ENCODE measurements at regions not wholly inside any gene's neighbourhood (a gene's known extent, or its start where the extent isn't known, plus 50 kb on each side); places are given as distances from the start of the nearest gene placed in this dataset.

DNA sequence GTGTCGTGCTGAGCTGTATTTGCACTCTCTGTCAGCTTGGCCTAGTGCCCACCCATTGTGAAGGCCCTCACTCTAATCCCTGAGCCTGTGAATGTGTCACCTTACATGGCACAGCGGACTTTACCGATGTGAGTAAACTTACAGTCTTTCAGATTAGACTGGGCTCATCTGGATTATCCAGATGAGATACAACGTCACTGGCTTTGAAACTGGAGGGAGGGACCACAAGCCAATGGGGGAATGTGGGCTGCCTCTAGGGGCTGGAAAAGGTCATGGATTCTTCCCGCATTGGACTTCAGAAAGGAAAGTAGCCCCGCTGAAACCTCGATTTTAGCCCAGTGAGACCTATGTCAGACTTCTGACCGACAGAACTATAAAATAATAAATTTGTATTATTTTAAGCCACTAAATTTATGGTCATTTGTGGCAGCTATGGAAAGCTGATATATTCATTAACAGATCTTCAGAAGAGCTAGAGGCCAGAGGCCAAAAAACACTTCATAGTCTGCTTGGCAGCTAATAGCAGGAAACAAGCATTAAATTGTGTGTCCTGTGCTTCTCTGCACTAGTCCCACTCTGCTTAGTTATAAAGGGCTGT lies 139.0 kb upstream of the GAS1 start:
- DNase-seq (ENCODE audit: low spot score): no peak

DNA sequence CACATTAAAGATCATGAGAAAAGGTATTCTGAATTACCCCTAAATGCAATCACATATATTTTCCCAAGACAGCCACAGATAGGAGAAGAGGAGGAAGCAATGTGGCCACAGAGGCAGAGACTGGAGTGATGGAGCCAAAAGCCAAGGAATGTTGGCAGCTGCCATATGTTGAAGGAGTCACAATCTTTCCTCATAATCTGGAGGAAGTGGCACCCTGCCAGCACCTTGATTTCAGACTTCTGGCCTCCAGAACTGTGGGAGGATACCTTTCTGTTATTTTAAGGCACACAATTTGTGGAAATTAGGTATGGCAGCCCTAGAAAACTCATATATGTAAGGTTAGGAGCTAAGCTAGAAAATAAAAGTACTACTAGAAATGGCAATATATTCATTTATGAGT lies 139.9 kb upstream of the GAS1 start:
- no peak for DNase-seq (ENCODE audit: low spot score)

DNA sequence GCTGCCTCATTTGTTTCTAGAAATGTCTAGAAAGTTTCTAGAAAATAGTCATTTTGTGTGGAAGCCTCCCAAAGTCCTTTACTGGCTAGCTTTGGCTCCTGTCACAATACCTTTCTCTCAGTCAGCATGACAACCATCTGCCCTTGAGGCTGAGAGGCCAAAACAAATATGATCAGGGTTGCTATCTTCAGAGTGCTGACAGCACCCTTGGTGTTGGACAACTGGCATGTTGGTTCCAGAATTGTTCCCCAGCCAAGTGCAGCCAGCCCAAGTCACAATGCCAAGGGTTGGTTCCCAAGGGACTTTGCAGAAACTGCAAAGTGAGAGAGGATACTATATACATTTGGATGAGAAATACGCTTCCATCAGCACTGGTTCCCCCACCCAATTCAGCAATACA lies 140.9 kb upstream of the GAS1 start:
- DNase-seq (ENCODE audit: low spot score): no peak

DNA sequence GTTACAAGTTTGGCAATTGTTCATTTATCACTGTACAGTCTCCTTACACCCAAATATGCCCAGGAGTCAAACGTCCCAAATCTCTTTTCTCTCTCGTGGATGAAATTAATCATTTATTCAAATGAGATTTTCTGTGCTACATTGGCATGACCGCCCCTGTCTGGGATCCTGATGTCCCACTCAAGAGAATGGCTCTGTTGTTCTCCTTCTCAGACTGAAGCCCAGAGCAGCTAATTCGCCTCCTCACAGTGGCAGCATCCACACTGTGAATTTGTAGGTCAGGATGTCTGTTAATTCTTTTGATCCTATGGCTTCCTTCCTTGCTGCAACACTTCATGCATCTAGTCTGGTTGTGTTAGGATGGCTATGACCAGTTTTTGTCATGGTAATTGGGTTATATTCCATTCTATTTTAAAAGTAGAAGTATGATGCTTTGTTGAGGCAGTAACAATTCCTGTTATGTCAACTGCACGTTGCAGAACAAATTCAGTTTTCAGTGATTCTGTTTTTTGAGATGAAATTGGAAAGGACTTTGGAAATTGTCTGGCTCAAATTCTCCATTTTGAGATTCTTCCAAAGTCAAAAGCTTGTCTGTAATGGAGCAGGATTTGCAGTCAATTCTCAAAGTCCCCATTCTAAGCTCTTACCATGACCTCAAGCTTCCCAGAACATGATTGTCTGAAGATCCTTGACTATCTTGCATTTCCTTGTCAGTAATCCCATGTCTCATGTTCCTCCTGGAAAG lies 141.5 kb upstream of the GAS1 start:
- no peak for DNase-seq (ENCODE audit: low spot score)

DNA sequence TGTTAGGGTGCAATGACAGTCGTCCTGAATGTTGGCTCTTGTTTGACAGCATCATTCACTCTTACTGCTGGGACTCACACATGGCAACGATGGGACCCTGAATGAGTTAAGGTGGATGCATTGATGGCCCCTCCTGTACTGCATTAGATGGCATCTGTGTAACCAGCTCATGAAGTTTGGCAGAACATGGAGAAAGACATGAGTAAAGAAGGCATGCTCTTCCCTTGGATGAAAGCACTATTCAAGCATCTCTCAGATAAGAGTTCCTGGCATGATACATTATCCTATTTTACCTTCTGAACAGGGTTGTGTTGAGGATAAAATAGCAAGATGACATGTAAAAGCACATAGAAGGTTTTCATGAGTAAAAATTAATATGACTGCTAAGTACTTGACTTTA lies 142.2 kb upstream of the GAS1 start:
- no peak for DNase-seq (ENCODE audit: low spot score)

DNA sequence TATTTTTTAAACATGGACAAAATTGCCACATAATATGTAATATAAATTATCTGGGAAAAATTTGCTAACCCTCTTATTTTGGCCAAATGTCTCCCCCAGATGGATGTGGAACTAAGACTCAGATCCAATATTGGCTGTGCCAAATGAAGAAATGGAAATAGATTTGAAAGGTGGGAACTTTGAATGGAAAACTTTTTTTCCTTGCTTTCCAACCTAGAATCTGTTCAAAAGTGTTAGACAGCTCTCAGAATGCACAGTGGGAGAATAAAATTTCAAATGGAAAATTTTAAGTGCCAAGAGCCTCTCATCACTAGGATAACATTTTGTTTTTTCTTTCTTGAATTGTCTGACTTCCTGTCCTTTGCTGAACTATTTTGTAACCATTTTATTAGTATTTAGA lies 142.6 kb upstream of the GAS1 start:
- DNase-seq (ENCODE audit: low spot score): no peak

DNA sequence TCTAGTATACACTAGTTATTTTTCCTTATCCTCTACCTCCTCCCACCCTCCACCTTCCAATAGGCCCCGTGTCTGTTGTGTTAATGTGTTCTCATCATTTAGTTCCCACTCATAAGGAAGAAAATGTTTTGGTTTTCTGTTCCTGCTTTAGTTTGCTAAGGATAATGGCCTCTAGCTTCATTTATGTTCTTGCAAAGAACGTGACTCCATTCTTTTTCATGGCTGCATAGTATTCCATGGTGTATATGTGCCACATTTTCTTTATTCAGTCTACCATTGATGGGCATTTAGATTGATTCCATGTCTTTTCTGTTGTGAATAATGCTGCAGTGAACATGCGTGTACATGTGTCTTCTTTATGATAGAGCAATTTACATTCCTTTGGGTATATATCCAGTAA lies 146.5 kb upstream of the GAS1 start:
- DNase-seq (ENCODE audit: low spot score): no peak

DNA sequence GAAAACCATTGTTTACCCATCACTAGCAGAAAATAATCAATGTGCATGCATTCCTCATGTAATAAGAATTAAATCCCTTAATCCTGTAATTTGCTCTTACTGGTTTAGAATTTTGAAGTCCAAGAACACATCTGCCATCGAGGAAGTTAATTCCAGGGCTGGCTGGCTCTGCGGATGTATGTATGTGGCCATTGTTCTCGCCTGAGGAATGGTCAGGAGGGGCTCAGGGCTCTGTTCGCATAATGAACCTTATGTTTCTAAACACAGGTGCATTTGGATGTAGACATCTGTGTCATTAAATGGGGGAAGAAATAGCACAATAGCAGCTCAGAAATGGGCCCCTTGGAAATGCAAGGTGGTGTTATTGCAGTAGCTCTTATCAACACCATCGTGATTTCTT lies 148.6 kb upstream of the GAS1 start:
- DNase-seq (ENCODE audit: low spot score): no peak

DNA sequence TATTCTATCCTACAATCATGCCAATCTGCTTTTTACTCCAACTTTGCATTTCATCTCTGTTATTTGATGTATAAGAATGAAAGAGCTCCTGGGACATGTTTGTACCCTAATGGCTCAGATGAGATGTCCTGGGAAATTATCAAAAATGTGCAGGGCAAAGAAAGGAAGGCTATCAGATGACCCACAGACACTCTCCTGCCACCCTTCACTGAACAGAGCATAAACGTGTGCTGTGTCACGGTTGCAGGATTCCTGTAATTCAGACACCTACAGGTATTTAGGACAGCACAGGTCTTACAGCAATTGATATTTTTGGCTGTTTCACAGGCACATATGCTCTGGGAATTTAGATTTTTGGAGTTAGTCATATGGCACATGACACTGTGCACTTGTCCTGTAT lies 149.2 kb upstream of the GAS1 start:
- no peak for DNase-seq (ENCODE audit: low spot score)

DNA sequence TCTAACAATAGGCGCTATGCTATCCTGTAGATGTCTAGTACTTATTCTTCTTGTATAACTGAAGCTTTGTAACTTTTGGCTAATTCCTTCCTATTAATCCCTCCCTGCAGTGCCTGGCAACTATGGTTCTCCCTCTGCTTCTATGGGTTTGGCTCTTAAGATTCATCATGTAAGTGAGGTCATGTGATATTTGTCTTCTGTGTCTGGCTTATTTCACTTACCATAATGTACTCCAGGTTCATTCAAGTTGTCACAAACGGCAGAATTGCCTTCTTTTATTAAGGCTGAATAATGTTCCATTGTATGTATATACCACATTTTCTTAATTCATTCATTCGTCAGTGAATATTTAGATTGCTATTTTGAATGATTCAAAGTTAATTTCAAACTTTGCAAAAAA lies 149.9 kb upstream of the GAS1 start:
- DNase-seq (ENCODE audit: low spot score): no peak

DNA sequence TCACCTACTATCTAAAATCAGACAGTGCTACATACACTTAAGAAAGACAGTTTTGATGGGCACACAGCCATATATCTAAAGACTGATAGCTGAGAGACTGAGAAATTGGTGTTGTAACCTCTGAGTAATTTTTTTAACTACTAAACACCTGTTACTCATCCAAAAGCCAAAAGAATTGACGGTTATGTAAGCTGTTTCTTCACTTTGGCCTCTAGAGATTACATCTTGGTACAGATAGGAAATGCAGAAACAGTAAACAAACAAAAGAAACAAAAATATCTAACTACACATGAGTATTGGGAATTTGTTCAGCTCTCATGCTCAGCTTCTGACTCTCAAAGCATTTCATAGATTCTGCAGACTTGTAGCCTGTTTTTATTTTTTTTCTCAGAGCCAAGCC lies 152.1 kb upstream of the GAS1 start:
- no peak for DNase-seq (ENCODE audit: low spot score)

DNA sequence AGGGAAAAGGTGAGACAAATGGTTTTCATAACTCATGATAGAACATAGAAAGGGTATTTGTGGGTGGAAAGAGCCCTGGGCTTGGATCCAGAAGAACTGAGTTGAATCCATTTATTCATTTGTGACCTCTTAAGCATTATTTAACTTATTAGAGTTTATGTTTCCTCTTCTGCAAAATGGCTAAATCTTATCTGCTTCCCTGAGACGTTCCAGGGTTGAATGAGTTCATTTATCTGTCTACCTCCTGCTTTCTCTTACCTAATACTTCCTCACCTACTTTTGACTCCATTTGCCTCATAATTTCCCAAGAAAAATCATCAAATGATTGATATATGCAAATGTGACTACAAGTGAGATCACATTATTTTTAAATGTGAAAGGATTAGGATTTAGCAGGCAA lies 152.7 kb upstream of the GAS1 start:
- DNase-seq (ENCODE audit: low spot score): no peak

DNA sequence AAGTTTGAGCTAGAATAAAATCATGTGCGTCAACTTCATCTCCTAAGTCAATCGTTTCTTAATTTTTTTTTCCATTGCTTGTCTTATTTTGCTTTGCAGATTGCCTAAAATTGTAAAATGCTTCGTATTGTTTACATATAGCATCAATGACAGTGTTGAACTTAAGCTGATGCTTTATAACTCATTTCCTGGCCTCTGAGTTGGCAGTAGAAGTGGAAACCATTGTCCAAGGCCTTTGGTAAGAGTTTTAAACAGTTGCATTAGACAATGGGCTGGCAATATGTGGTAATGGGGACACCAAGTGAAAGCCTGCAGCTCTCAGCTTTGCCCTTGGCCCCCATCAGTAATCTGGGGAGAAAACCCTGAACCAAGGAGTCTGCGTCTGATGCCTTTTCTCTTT lies 154.8 kb upstream of the GAS1 start:
- no peak for DNase-seq (ENCODE audit: low spot score)

DNA sequence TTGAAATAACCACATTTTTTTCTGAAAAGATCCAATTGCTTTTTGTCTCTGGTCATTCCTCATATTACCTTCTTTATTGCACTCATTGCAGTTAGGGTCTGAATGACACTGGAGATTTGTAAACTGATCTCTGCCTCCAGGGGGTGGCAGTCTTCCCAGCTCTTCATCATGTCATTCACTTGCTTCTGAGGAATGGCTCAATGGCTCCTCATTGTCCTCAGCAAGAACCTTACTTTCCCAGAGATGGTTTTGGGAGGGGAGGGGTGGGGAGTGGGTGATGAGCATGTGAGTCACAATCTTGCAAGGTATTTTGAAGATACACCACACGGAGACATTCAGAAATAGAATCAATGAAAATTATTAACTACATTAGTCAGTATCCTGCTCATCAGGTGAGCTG lies 159.8 kb upstream of the GAS1 start:
- DNase-seq (ENCODE audit: low spot score): no peak

DNA sequence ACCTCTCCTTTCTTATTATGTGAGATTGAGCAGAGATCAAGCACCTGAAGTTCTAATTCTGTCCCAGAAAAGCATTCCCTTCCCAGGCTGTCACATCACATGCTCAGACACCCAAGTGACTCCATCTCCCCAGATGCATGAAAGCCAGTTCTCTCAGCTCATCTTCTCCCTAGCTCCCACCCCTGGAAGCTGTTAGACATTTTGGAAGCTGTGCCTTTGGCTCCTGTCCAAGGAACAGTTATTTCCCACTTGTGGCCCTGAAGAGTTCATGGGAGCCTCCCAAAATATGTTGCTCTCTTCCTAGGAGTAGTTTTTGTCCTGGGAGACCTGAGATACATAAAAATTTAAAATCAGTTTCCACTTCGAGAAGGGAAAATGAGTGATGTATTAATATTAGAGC lies 161.4 kb upstream of the GAS1 start:
- DNase-seq (ENCODE audit: low spot score): no peak

DNA sequence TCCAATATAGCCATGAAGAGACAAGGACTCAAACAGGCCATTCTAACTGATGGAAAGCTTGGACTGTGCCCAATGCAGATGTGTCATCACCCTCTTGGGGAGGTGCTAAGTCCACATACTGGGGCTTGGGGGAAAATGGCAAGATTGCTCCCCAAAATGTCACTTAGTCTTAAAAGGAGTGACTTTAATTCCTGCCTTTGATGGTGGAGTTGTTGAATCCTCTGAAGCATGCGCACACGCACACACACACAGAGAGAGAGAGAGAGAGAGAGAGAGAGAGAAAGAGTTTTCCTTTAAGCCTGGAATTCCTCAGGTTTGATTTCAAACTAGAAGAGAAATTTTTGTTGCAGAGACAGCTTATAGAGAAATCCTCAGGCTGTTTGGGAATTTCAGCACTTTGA lies 161.9 kb upstream of the GAS1 start:
- DNase-seq (ENCODE audit: low spot score): no peak

DNA sequence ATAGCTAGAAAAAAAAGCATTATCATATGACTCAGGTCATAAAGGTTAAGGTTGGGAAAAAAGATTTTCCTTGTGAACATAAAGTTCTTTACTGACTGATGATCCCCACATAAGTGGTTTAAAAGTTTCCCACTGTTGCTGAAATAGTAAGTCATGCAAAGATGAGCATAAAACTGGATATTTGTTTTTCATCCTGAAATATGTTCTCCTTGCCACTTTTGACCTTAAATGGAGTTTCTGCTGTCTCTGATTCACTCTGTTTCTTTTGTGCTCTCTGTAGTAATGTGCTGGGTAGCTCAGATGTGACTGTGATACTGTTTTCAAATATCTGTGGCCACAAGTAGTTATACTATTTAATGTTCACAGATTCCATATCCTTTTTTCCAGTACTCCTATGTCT lies 162.5 kb upstream of the GAS1 start:
- DNase-seq (ENCODE audit: low spot score): no peak

DNA sequence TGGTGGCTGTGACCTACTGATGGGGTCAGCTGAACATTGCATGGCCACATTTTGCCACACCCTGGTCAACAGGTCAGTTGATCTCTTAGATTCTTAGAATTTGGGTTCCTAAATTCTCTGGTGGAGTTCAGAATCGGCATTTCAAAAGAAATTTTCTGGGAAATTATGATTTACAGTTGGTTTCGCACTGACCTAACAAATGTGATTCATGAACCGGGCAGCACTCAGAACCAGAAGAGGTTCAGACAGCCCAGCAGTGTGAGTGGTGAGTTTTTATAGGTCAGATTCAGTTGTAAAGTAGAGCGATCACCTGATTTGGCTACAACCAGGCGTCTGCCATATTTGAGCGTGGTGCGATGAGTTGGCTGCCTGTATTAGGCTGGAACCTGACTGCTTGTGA lies 163.7 kb upstream of the GAS1 start:
- no peak for DNase-seq (ENCODE audit: low spot score)

DNA sequence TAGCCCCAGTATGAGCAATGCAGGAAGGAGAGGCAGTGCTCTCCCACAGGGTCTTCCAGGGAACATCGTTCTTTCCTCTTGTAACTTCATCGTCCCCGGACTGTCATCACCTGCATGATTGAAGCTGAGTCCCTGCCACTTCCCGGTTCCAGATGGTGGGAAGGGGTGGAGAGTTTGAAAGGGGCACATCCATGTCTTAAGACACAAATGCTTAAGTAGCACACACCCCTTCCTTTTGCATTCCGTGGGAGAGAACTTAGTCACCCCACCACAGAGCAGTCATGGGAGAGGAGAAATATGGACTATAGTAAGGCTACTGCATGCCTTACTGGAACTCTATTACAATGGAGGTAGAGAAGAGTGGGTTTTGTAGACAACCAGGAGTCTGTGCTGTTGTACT lies 165.3 kb upstream of the GAS1 start:
- no peak for DNase-seq (ENCODE audit: low spot score)

DNA sequence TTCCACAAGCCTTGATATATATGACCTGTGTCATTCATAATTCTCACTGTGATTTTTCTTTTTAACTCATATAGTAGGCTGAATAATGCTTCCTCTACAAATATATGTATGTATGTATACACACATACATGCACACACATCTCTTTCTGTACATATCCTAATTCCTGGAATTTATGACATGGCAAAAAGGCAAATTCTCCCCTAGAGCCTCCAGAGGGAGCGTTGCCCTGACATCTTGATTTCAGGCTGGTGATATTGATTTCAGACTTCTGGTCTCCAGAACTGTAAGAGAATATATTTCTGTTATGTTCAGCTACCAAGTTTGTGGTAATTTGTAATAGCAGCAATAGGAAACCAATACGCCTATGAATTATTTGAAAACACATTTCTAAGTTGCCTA lies 166.6 kb upstream of the GAS1 start:
- DNase-seq (ENCODE audit: low spot score): no peak

DNA sequence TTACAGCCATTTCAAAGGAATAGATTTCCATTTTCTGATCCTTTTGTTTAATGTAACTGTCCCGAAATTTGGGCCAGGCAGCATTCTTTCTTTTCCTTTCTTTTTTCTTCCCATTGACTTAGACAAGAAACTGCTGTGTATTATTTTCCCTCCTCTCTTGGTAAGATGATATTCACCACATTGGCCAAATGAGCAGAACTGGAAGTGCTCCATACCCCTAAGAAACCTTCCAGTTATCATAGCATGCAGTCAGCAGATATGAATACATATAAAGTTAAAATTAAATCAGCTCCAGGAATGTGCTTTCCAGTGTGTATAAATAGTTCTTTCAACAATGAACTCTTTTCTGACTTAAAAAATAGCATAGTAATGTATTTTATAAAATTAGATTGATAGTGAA lies 168.5 kb upstream of the GAS1 start:
- no peak for DNase-seq (ENCODE audit: low spot score)

DNA sequence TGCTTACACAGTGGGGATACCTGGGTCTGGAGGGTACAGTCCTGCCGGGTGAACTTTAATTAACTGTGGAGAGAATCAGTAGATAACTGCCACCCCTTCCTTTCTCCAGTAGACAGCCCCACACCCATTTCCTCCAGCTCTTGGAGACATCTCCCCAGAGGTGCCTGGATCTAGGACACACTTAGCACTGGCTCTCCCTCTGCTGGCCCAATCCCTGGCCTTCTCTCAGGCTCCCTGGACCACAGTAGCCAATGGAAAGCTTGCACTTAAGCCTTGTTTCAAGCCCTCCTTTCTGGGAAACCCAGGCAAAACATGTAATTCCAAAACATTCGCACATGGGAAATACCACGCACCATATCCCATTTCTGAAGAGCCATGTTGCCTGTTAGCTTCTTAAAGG lies 169.2 kb upstream of the GAS1 start:
- DNase-seq (ENCODE audit: low spot score): no peak

DNA sequence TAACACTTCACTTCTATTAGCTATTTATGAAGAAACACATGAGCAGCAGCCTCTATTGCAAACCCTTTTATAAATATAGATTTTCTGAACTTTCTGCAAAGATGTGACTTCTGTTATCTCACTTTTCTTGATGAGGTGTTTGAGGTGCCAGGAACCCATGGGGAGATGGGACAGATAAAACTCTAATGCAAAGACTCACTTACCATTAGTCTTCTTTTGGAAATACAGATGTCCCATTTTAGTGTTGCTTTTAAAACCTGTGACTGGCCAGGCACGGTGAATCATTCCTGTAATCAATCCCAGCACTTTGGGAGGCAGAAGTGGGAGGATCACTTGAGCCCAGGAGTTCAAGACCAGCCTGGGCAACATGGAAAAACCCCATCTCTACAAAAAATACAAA lies 171.3 kb upstream of the GAS1 start:
- no peak for DNase-seq (ENCODE audit: low spot score)

DNA sequence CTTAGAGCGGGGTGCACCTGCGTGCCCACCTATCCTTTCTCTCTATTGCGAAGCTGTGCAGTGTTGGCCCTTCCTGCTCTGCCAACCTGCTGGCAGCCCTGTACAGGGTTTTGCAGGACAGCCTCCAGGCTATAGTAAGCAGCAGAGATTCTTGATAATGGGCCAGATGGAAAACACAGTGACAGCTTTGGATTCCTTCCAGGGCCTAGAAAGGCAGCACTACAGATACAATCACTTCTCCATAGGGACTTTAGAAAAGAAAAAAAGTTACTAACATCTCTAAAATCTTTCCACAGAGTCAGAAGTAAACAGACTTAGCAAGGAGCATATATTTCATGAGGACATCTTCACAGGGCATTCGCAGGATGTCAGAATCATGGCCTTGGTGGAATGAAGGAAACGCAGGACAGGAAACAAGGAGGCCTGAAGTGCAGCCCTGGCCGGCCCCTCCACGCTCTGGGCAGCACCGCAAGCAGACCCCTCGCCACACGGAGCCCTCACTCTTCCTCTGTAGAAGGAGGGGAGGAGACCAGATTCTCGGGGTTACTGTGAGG lies 172.1 kb upstream of the GAS1 start:
- no peak for DNase-seq (ENCODE audit: low spot score)

Measured in LoVo (cell line).